Right ventricle myocardium inferior (tissue), 1 donor: ENCODE measurements at regions not wholly inside any gene's neighbourhood (a gene's known extent, or its start where the extent isn't known, plus 50 kb on each side); places are given as distances from the start of the nearest gene placed in this dataset.

ENCODE experiments used
- ATAC-seq: fragments of 200-7000 bp; cut with Tn5 transposase; one replicate; pipeline ENCODE4 v1.9.1; 2020; ENCODE audit warnings: mild to moderate bottlenecking, moderate library complexity
- DNase-seq: peaks from one replicate; pipeline ENCODE4 v3.0.0; 2021; ENCODE audit errors: missing footprints
- intact Hi-C: fragments of 100-400 bp; cut with DNase I; formaldehyde crosslinking; loops from one replicate; pipeline ENCODE4 v1.11.0; 2022
- donor health status: DM: no; HTN: yes; CAD: no; lungs with severe emphysema.

DNA sequence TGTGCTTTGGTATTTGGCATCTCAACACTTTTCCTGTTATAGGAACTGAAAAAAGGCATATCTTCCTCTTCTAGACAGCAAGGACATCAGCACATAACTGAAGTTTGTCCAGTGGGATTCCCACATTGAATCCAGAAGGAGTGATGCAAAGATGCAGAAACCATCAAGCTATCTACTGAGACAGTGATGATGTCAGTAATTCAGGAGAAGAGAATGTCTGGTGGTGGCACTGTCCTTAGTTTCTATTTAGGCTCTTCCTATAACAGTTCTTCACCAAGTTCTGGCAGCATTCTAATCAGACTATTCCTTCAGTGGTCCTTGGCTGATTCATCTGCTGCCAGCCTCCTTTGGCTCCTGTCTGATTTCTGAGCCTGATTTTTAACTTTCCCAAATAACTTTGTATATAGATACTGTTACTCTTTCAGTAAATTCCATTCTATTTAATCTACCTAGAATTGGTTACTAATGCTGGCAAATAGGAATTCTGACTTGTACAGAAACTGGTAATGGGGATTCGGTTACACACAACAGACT is 56.6 kb upstream of the AGPS start:
- intact Hi-C loops: loop anchor here (2.0 to 10.0 kb wide), 4 partner anchors 81 to 427 kb away; no protein-coding TSS in a partner anchor
- ATAC-seq: no peak
- no peak for DNase-seq

DNA sequence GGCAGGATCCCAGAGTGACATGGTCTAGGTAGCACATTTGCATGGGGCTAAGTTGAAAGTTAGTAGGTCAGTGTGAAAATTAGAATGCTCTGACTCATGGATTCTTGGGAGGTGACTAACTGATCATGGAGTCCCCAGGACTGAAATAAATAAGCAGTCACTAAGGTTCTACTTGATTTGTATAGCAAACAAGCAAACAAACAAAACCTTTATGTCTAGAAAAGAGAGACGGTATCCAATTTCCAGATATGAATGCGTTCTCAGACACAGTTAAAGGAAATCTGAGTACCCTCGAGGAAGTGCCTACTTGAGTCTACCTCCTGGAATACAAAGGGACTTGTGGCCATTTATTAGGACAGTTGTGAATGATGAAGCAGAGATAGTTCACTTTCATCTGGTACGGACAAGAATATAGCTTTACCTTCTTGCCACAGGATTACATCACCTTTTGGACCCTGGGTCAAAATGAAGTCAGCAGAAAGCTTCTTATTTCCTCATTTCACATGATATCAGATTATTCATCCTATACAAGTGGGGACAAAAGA is 54.3 kb upstream of the AGPS start:
- intact Hi-C loops: loop anchor here (10.0 kb wide), 1 partner anchor 387 kb away; no protein-coding TSS in a partner anchor
- ATAC-seq: no peak
- DNase-seq: no peak

DNA sequence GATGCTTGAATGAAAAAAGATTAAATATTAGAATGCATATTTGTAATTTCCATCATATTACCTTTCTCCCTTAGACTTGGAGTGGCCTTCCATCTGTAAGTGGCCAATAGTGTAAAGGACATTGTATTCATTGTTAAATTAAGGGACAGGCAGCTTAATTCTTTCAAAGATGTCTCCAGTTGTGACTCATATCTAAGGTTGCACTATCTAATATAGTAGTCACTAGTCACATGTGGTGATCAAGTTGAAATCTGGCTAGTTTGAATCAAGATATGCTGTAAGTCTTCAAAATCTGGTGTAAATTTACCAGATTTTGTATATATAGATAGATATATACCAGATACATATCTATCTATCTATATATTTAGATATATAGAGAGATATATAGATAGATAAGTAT is 52.4 kb upstream of the AGPS start:
- no peak for ATAC-seq
- DNase-seq: no peak
- intact Hi-C loops: no loop called here

GRCh38 chr2:177342736-177343135 is 49.8 kb upstream of the AGPS start:
- DNase-seq (no peak), ATAC-seq (no peak)
- intact Hi-C loops: no loop called here
